MM.1S (cell line): ENCODE measurements at regions not wholly inside any gene's neighbourhood (a gene's known extent, or its start where the extent isn't known, plus 50 kb on each side); places are given as distances from the start of the nearest gene placed in this dataset.

Source experiments
- CTCF ChIP-seq: fragments of 300-600 bp; sonication (generic); IDR thresholded peaks from 2 replicates; pipeline ENCODE4 v1.5.1; 2016; ENCODE audit warnings: antibody characterized with exemption, low read length, mixed read lengths
- EZH2 ChIP-seq: fragments of 300-600 bp; sonication (generic); optimal IDR thresholded peaks from 2 replicates; pipeline ENCODE3; 2017; ENCODE audit warnings: low read depth, mild to moderate bottlenecking, antibody characterized with exemption, low read length, mixed read lengths
- EZH2phosphoT487 ChIP-seq: fragments of 300-600 bp; sonication (generic); IDR thresholded peaks from 2 replicates; pipeline ENCODE4 v1.6.1; 2018; ENCODE audit warnings: antibody characterized with exemption, low read length

- TF ChIP-seq CTCF (no peak), EZH2 (no peak), EZH2phosphoT487 (no peak)
Observed at GRCh38 chr5:8213701-8214240, 344.8 kb downstream of the MTRR start.
